ENCODE measurements at regions not wholly inside any gene's neighbourhood (a gene's known extent, or its start where the extent isn't known, plus 50 kb on each side); places are given as distances from the start of the nearest gene placed in this dataset.

DNA sequence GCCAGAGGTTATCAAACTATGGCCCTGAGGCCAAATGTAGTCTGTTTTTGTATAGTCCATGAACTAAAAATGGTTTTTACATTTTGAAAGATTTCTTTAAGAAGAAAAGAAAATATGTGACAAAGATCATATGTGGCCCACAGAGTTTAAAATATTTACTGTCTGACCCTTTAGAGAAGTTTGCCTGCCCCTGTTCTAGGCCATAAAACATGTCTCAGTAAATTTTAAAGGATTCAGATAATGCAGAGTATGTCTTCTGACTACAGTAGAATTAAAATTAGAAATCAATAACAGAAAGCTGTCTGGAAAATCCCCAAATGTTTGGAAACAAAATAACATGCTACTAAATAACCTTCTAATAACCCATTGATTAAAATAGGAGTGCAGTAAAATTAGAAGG, 86.3 kb downstream of the KCNRG start:
- H3K4me1 ChIP-seq (ENCODE audit: control insufficient read depth, insufficient read depth, low read length), result no peaks in the 10 kb centered on the region
- no peak overlapping the region for H3K27ac ChIP-seq (ENCODE audit: extremely low read depth, low read depth, low read length)
- H3K36me3 ChIP-seq (ENCODE audit: control insufficient read depth in 2 of 2, insufficient read depth in 1 of 2, low read length in 2 of 2), result peaks cover 0 to 6% of the 10 kb centered on the region in 2 experiments
- POLR2A ChIA-PET, result no interaction called here
- H3K4me3 ChIP-seq (ENCODE audit: low read depth, low read length), result no peak overlapping the region
- CTCF ChIA-PET, result no interaction called here
- no peaks in the 10 kb centered on the region for H3K9me3 ChIP-seq (ENCODE audit: control insufficient read depth, insufficient read depth, low read depth, low read length)
- no peak for TF ChIP-seq ZNF341 (tag by site-specific recombination; IDR thresholded peaks at IDR 0.05; ENCODE audit: low read depth)
- no peak for TF ChIP-seq ZNF292 (tag by site-specific recombination; IDR thresholded peaks at IDR 0.05; ENCODE audit: borderline replicate concordance, low read depth)
- TF ChIP-seq MZF1 (tag by site-specific recombination; IDR thresholded peaks at IDR 0.05; ENCODE audit: borderline replicate concordance), result no peak
- no peak for TF ChIP-seq ZNF707 (tag by site-specific recombination; IDR thresholded peaks at IDR 0.05)
- TF ChIP-seq, protein P1, sequence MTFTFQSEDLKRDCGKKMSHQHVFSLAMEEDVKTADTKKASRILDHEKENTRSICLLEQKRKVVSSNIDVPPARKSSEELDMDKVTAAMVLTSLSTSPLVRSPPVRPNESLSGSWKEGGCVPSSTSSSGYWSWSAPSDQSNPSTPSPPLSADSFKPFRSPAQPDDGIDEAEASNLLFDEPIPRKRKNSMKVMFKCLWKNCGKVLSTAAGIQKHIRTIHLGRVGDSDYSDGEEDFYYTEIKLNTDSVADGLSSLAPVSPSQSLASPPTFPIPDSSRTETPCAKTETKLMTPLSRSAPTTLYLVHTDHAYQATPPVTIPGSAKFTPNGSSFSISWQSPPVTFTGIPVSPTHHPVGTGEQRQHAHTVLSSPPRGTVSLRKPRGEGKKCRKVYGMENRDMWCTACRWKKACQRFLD (tag by site-specific recombination; IDR thresholded peaks at IDR 0.05), result no peak
- TF ChIP-seq ZBTB8A (tag by site-specific recombination; IDR thresholded peaks at IDR 0.05), result no peak
- TF ChIP-seq, protein P2, sequence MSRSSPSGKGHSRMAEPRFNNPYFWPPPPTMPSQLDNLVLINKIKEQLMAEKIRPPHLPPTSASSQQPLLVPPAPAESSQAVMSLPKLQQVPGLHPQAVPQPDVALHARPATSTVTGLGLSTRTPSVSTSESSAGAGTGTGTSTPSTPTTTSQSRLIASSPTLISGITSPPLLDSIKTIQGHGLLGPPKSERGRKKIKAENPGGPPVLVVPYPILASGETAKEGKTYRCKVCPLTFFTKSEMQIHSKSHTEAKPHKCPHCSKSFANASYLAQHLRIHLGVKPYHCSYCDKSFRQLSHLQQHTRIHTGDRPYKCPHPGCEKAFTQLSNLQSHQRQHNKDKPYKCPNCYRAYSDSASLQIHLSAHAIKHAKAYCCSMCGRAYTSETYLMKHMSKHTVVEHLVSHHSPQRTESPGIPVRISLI (tag by site-specific recombination; IDR thresholded peaks at IDR 0.05), result no peak
- no peak for TF ChIP-seq ZNF394 (tag by site-specific recombination; IDR thresholded peaks at IDR 0.05; ENCODE audit: borderline replicate concordance)
- no peak for TF ChIP-seq ZBTB7A (tag by site-specific recombination; IDR thresholded peaks at IDR 0.05; ENCODE audit: low read depth)
- no peak for TF ChIP-seq ZNF10 (tag by site-specific recombination; IDR thresholded peaks at IDR 0.05)
- no peak for TF ChIP-seq OSR2 (tag by site-specific recombination; IDR thresholded peaks at IDR 0.05)
- TF ChIP-seq, protein P3, sequence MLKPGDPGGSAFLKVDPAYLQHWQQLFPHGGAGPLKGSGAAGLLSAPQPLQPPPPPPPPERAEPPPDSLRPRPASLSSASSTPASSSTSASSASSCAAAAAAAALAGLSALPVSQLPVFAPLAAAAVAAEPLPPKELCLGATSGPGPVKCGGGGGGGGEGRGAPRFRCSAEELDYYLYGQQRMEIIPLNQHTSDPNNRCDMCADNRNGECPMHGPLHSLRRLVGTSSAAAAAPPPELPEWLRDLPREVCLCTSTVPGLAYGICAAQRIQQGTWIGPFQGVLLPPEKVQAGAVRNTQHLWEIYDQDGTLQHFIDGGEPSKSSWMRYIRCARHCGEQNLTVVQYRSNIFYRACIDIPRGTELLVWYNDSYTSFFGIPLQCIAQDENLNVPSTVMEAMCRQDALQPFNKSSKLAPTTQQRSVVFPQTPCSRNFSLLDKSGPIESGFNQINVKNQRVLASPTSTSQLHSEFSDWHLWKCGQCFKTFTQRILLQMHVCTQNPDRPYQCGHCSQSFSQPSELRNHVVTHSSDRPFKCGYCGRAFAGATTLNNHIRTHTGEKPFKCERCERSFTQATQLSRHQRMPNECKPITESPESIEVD (tag by site-specific recombination; IDR thresholded peaks at IDR 0.05), result no peak
- no peak for TF ChIP-seq ZNF768 (tag by site-specific recombination; IDR thresholded peaks at IDR 0.05)
- no peak for TF ChIP-seq ZNF624 (tag by site-specific recombination; IDR thresholded peaks at IDR 0.05)
- no peak for TF ChIP-seq ZNF175 (tag by site-specific recombination; IDR thresholded peaks at IDR 0.05)
- TF ChIP-seq, protein P4, sequence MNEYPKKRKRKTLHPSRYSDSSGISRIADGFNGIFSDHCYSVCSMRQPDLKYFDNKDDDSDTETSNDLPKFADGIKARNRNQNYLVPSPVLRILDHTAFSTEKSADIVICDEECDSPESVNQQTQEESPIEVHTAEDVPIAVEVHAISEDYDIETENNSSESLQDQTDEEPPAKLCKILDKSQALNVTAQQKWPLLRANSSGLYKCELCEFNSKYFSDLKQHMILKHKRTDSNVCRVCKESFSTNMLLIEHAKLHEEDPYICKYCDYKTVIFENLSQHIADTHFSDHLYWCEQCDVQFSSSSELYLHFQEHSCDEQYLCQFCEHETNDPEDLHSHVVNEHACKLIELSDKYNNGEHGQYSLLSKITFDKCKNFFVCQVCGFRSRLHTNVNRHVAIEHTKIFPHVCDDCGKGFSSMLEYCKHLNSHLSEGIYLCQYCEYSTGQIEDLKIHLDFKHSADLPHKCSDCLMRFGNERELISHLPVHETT (tag by site-specific recombination; IDR thresholded peaks at IDR 0.05), result no peak
- TF ChIP-seq TRIM28 (IDR thresholded peaks at IDR 0.05; ENCODE audit: borderline replicate concordance, low read length), result no peak
- TF ChIP-seq KLF16 (tag by site-specific recombination; IDR thresholded peaks at IDR 0.05), result no peak
- no peak for TF ChIP-seq ZEB2 (tag by site-specific recombination; IDR thresholded peaks at IDR 0.05)

DNA sequence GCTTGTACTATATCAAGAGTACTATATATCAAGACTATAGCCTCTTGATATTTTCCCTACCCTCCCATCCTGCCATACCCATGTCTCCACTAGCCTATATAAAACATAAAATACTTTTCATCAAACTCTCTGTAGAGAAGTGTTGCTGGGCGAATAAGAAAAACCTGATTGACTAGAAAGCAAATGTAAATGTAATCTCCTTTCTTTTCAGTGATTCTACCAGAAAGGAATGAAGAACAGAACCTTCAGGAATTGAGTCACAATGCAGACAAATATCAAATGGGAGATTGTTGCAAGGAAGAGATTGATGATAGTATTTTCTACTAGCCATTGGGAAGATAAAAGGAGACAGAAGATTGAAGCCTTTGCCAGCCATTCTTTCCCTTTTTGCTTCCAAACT, 89.2 kb downstream of the KCNRG start:
- Histone ChIP-seq H3K9me3 (ENCODE audit: control insufficient read depth, insufficient read depth, low read depth, low read length) (no peaks in the 10 kb centered on the region), H3K36me3 (ENCODE audit: control insufficient read depth in 2 of 2, insufficient read depth in 1 of 2, low read length in 2 of 2) (peaks cover 0 to under 1% of the 10 kb centered on the region in 2 experiments; a peak in 2 of 3 replicates), H3K4me3 (ENCODE audit: low read depth, low read length) (no peak overlapping the region), H3K4me1 (ENCODE audit: control insufficient read depth, insufficient read depth, low read length) (no peaks in the 10 kb centered on the region), H3K27ac (ENCODE audit: extremely low read depth, low read depth, low read length) (no peak overlapping the region)
- ChIA-PET CTCF (interaction anchor here (0.9 kb wide), 1 partner anchor 22 kb away, joined by 4 read pairs; no protein-coding TSS in a partner anchor), POLR2A (no interaction called here)
- no peak for TF ChIP-seq ZNF16 (tag by site-specific recombination; IDR thresholded peaks at IDR 0.05; ENCODE audit: low read depth)
- no peak for TF ChIP-seq ZNF140 (tag by site-specific recombination; IDR thresholded peaks at IDR 0.05)
- TF ChIP-seq, protein P5, sequence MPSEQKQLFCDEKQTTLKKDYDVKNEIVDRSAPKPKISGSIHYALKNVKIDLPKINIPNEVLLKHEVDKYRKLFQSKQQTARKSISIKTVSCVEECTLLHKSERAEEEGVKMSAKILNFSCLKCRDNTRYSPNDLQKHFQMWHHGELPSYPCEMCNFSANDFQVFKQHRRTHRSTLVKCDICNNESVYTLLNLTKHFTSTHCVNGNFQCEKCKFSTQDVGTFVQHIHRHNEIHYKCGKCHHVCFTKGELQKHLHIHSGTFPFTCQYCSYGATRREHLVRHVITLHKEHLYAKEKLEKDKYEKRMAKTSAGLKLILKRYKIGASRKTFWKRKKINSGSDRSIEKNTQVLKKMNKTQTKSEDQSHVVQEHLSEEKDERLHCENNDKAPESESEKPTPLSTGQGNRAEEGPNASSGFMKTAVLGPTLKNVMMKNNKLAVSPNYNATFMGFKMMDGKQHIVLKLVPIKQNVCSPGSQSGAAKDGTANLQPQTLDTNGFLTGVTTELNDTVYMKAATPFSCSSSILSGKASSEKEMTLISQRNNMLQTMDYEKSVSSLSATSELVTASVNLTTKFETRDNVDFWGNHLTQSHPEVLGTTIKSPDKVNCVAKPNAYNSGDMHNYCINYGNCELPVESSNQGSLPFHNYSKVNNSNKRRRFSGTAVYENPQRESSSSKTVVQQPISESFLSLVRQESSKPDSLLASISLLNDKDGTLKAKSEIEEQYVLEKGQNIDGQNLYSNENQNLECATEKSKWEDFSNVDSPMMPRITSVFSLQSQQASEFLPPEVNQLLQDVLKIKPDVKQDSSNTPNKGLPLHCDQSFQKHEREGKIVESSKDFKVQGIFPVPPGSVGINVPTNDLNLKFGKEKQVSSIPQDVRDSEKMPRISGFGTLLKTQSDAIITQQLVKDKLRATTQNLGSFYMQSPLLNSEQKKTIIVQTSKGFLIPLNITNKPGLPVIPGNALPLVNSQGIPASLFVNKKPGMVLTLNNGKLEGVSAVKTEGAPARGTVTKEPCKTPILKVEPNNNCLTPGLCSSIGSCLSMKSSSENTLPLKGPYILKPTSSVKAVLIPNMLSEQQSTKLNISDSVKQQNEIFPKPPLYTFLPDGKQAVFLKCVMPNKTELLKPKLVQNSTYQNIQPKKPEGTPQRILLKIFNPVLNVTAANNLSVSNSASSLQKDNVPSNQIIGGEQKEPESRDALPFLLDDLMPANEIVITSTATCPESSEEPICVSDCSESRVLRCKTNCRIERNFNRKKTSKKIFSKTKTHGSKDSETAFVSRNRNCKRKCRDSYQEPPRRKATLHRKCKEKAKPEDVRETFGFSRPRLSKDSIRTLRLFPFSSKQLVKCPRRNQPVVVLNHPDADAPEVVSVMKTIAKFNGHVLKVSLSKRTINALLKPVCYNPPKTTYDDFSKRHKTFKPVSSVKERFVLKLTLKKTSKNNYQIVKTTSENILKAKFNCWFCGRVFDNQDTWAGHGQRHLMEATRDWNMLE (tag by site-specific recombination; conservative IDR thresholded peaks at IDR 0.05; ENCODE audit: low read depth), result no peak
- TF ChIP-seq ZFP41 (tag by site-specific recombination; IDR thresholded peaks at IDR 0.05; ENCODE audit: borderline replicate concordance), result no peak
- no peak for TF ChIP-seq SCRT1 (tag by site-specific recombination; IDR thresholded peaks at IDR 0.05; ENCODE audit: borderline replicate concordance)
- TF ChIP-seq ZNF670 (tag by site-specific recombination; IDR thresholded peaks at IDR 0.05; ENCODE audit: low read depth), result no peak
- no peak for TF ChIP-seq ZNF544 (tag by site-specific recombination; IDR thresholded peaks at IDR 0.05)
- no peak for TF ChIP-seq KLF9 (tag by site-specific recombination; IDR thresholded peaks at IDR 0.05; ENCODE audit: low read depth)

Data from HEK293 (cell line).